ENCODE measurements at regions not wholly inside any gene's neighbourhood (a gene's known extent, or its start where the extent isn't known, plus 50 kb on each side); places are given as distances from the start of the nearest gene placed in this dataset.

DNA sequence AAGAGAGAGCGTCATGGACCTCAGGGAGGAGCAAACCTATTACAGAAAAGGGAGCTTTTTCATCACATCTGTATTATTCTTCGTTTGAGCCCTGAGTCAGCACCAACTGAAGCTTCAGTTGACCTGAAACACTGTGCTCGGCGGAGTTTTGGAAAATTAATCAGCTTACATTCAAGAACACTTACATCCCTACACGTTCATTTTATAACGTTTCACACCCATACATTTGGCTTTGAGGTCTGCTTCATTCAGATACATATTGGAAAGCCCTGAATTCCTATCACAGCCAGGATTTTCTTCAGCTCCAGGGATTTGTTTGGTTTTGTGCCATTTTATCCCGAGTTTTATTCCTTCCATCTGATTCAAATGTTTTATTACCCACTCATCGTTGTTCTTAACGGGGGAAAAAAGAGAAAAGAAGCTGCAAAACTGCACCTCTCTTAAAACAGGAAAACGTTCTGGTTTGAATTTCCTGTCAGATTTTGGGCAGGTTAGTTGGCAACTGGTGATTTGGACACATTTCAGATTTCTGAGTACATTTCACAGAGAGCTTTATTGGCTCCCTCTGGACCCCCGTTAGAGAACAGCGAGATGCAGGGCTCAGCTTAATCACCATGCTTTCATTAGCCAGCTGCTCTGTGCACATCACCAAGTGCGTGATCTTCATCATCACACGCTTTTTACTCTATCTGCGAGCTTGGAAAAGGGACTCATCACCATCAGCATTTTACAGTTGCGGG lies 88.8 kb downstream of the CDC42EP3 start:
- Histone ChIP-seq H3K79me1 (ENCODE audit: low read depth, low read length) (no peaks in the 10 kb centered on the region), H3K36me3 (ENCODE audit: control insufficient read depth in 2 of 4, insufficient read depth in 4 of 4, low read length in 3 of 4) (no peaks in the 10 kb centered on the region), H3K14ac (ENCODE audit: insufficient read length) (no peak overlapping the region), H3K9me3 (ENCODE audit: insufficient read depth in 2 of 2, low read depth in 1 of 2, low read length in 1 of 2) (0 out of 4 replicates have a peak, but pooled peaks cover 0 to 4% of the 10 kb centered on the region in 2 experiments), H4K20me1 (replicated peaks in 1 of 2; ENCODE audit: control insufficient read depth in 1 of 2, insufficient read depth in 2 of 2, low read length in 2 of 2) (no peaks in the 10 kb centered on the region), H3K56ac (replicated peaks; ENCODE audit: insufficient read length, low read depth, low read length) (no peak overlapping the region), H3K4me3 (ENCODE audit: extremely low read depth in 1 of 4, insufficient read depth in 2 of 4, low read depth in 3 of 4, low read length in 4 of 4) (no peak overlapping the region), H3K4me2 (ENCODE audit: insufficient read depth in 1 of 2, low read depth in 2 of 2, low read length in 2 of 2) (no peak overlapping the region), H2BK5ac (ENCODE audit: low read depth, low read length) (no peak overlapping the region), H2BK20ac (ENCODE audit: low read length) (no peak overlapping the region), H2BK120ac (replicated peaks; ENCODE audit: low read depth, low read length) (no peak overlapping the region), H3K18ac (ENCODE audit: extremely low read depth, low read length) (no peak overlapping the region), H4K91ac (replicated peaks; ENCODE audit: insufficient read length, low read length) (no peak overlapping the region), H3K4me1 (replicated peaks in 1 of 4; ENCODE audit: control insufficient read depth in 3 of 4, insufficient read depth in 4 of 4, low read length in 3 of 4) (peaks cover 0 to 10% (median 5%) of the 10 kb centered on the region in 4 experiments; a peak in 4 of 7 replicates), H2AK5ac (ENCODE audit: low read depth, low read length) (no peak overlapping the region), H3K9ac (replicated peaks in 1 of 4; ENCODE audit: extremely low read depth in 1 of 4, low read depth in 3 of 4, low read length in 3 of 4) (no peak overlapping the region), H3K23ac (ENCODE audit: insufficient read length) (no peak overlapping the region), H3K4ac (replicated peaks; ENCODE audit: insufficient read length, low read depth, low read length) (no peak overlapping the region), H2BK12ac (ENCODE audit: low read depth, low read length) (no peak overlapping the region), H3K27me3 (replicated peaks in 1 of 4; ENCODE audit: control insufficient read depth in 3 of 4, extremely low read depth in 1 of 4, insufficient read depth in 3 of 4, low read length in 3 of 4) (no peaks in the 10 kb centered on the region), H4K5ac (ENCODE audit: insufficient read length, low read depth, low read length) (no peak overlapping the region), H3K23me2 (ENCODE audit: low read depth, low read length) (no peaks in the 10 kb centered on the region), H2AFZ (ENCODE audit: low read length) (no peak overlapping the region), H3K27ac (ENCODE audit: low read depth, low read length) (no peak overlapping the region), H4K8ac (ENCODE audit: extremely low read depth, insufficient read depth, low read length) (no peak overlapping the region), H3K79me2 (ENCODE audit: control insufficient read depth in 1 of 2, insufficient read depth in 2 of 2, low read length in 2 of 2) (no peaks in the 10 kb centered on the region), H2BK15ac (ENCODE audit: low read length) (no peak overlapping the region)
- FAIRE-seq, result no peak
- POLR2A ChIA-PET (ENCODE audit: partially characterized antibody), result interaction anchor here (1.4 kb wide), 1 partner anchor 90 kb away, joined by 3 read pairs; no protein-coding TSS in a partner anchor
- DNase-seq (ENCODE audit: low read depth in 1 of 2, low spot score in 2 of 2), result no peak
- WGBS, 2 experiments (ENCODE audit: extremely low coverage in 1 of 2, insufficient coverage in 1 of 2, insufficient read length in 1 of 2, insufficient replicate concordance in 2 of 2, low coverage in 1 of 2, low lambda C conversion rate in 2 of 2, missing lambda C conversion rate in 1 of 2), result 86% methylated on average over 16 of the region's 16 CpGs; no CpG with 5 or more reads in 1 of the 2 experiments
- CTCF ChIA-PET (ENCODE audit: partially characterized antibody), result interaction anchor here (1.1 to 1.2 kb wide), 2 partner anchors 38 to 295 kb away, joined by 3 to 6 read pairs; no protein-coding TSS in a partner anchor
- no peak for TF ChIP-seq JUND (IDR thresholded peaks at IDR 0.05; ENCODE audit: low read length)
- no peak for TF ChIP-seq TCF12 (IDR thresholded peaks at IDR 0.05; ENCODE audit: low read depth, low read length)
- no peak for TF ChIP-seq EZH2 (IDR thresholded peaks at IDR 0.05; ENCODE audit: low read depth, low read length, severe bottlenecking)
- no peak for TF ChIP-seq RFX5 (IDR thresholded peaks at IDR 0.05; ENCODE audit: borderline replicate concordance, low read depth, low read length)
- TF ChIP-seq TAF7 (optimal IDR thresholded peaks at IDR 0.05; ENCODE audit: borderline replicate concordance, low read depth, low read length), result no peak
- no peak for TF ChIP-seq SP1 (IDR thresholded peaks at IDR 0.05; ENCODE audit: low read depth, low read length)
- TF ChIP-seq, protein P1, sequence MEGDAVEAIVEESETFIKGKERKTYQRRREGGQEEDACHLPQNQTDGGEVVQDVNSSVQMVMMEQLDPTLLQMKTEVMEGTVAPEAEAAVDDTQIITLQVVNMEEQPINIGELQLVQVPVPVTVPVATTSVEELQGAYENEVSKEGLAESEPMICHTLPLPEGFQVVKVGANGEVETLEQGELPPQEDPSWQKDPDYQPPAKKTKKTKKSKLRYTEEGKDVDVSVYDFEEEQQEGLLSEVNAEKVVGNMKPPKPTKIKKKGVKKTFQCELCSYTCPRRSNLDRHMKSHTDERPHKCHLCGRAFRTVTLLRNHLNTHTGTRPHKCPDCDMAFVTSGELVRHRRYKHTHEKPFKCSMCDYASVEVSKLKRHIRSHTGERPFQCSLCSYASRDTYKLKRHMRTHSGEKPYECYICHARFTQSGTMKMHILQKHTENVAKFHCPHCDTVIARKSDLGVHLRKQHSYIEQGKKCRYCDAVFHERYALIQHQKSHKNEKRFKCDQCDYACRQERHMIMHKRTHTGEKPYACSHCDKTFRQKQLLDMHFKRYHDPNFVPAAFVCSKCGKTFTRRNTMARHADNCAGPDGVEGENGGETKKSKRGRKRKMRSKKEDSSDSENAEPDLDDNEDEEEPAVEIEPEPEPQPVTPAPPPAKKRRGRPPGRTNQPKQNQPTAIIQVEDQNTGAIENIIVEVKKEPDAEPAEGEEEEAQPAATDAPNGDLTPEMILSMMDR (IDR thresholded peaks at IDR 0.05; ENCODE audit: control extremely low read depth in 1 of 3, insufficient read depth in 1 of 3, low read depth in 1 of 3, low read length in 3 of 3), result no peak
- no peak for TF ChIP-seq SP2 (IDR thresholded peaks at IDR 0.05; ENCODE audit: low read length)
- no peak for TF ChIP-seq SP4 (IDR thresholded peaks at IDR 0.05; ENCODE audit: low read length)
- no peak for TF ChIP-seq POLR2AphosphoS5 (IDR thresholded peaks at IDR 0.05; ENCODE audit: low read depth, low read length)

All from H1 (cell line).